Tibial nerve (tissue), 4 donors: ENCODE measurements at regions not wholly inside any gene's neighbourhood (a gene's known extent, or its start where the extent isn't known, plus 50 kb on each side); places are given as distances from the start of the nearest gene placed in this dataset.

Source experiments
- EP300 ChIP-seq, 2 donors: sonication (generic); formaldehyde crosslinking; IDR thresholded peaks; one replicate each; pipeline ENCODE4 v1.6.1; 2017; ENCODE audit warnings: antibody characterized with exemption in 2 of 2, mild to moderate bottlenecking in 1 of 2
- TF ChIP-seq, protein P1 (sequence below), 5 experiments: fragments of 200-600 bp in 3 of 5; fragments of 450-650 bp in 2 of 5; sonication (generic) in 3 of 5; IDR thresholded peaks; one replicate each; pipeline ENCODE4 v1.5.1; 2016 to 2019; ENCODE audit warnings: antibody characterized with exemption in 5 of 5, mild to moderate bottlenecking in 3 of 5, moderate library complexity in 2 of 5

DNA sequence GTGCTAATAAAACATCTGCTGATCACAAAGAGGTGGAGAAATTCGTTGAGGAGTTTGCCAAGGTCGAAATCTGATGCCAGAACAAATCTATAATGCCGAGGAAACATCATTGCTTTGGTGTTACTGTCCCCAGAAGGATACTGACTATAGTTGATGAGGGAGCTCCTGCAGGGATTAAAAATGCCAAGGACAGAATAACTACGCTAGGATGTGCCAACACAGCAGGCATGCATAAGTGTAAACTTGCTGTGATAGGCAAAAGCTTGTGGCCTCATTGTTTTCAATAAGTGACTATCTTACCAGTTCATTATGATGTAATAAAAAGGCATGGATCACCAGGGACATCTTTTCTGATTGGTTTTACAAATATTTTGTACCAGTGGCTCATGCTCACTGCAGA, 66.8 kb upstream of the ADCY2 start:
- TF ChIP-seq, protein P1, sequence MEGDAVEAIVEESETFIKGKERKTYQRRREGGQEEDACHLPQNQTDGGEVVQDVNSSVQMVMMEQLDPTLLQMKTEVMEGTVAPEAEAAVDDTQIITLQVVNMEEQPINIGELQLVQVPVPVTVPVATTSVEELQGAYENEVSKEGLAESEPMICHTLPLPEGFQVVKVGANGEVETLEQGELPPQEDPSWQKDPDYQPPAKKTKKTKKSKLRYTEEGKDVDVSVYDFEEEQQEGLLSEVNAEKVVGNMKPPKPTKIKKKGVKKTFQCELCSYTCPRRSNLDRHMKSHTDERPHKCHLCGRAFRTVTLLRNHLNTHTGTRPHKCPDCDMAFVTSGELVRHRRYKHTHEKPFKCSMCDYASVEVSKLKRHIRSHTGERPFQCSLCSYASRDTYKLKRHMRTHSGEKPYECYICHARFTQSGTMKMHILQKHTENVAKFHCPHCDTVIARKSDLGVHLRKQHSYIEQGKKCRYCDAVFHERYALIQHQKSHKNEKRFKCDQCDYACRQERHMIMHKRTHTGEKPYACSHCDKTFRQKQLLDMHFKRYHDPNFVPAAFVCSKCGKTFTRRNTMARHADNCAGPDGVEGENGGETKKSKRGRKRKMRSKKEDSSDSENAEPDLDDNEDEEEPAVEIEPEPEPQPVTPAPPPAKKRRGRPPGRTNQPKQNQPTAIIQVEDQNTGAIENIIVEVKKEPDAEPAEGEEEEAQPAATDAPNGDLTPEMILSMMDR (IDR thresholded peaks at IDR 0.05): no peak
- TF ChIP-seq EP300 (IDR thresholded peaks at IDR 0.05): no peak
